HCT116 (cell line): ENCODE measurements at regions not wholly inside any gene's neighbourhood (a gene's known extent, or its start where the extent isn't known, plus 50 kb on each side); places are given as distances from the start of the nearest gene placed in this dataset.

ENCODE experiments used
- ATAC-seq: fragments of 200-7000 bp; cut with Tn5 transposase; 2 replicates; pipeline ENCODE4 v1.9.1; 2020; ENCODE audit warnings: mild to moderate bottlenecking, moderate library complexity
- BruUV-seq: library from RNA; stranded (reverse); fragments of 400-500 nt; replicated peaks from 2 replicates; lab custom pipeline; 2021; lab: Mats Ljungman, UMichigan
- CTCF ChIA-PET: fragments of 300-600 bp; sonication (Branson Sonifier 250); formaldehyde crosslinking; loops from one replicate; lab custom pipeline; 2021; ENCODE audit warnings: antibody characterized with exemption; lab: Charles Lee
- POLR2A ChIA-PET: fragments of 300-600, 350-600 bp; sonication (Branson Sonifier 250); formaldehyde crosslinking; loops from one replicate; lab custom pipeline; 2021; ENCODE audit warnings: antibody characterized with exemption; lab: Charles Lee
- RAD21 ChIA-PET, 2 experiments: fragments of 300-600 bp; sonication (Branson Sonifier 250); formaldehyde crosslinking; loops; one replicate each; lab custom pipeline; 2023; ENCODE audit warnings: low total read pairs in 2 of 2; ENCODE audit not compliant: uncharacterized antibody in 2 of 2, unreplicated experiment in 2 of 2, low non-redundant PET in 1 of 2; lab: Charles Lee
- DNase-seq: peaks from one replicate; pipeline ENCODE4 v3.0.0-alpha.2; 2010; ENCODE audit warnings: low read depth, low spot score
- H2AFZ ChIP-seq: fragments of 200-600 bp; shearing (Covaris generic), sonication (generic); 2 replicates; pipeline ENCODE4 v1.6.1; 2017; ENCODE audit warnings: low read depth, mixed run types, mixed read lengths, antibody characterized with exemption, low read length; ENCODE audit not compliant: poor library complexity, severe bottlenecking
- H3K27ac ChIP-seq: 2 replicates; pipeline ENCODE4 v1.5.1; 2012; ENCODE audit warnings: low read depth, low read length
- H3K27me3 ChIP-seq: fragments of 200-600 bp; sonication (generic); 2 replicates; pipeline ENCODE4 v1.6.1; 2016; ENCODE audit warnings: mixed run types, low read length, mixed read lengths; ENCODE audit not compliant: insufficient read depth
- H3K36me3 ChIP-seq, 2 experiments: fragments of 200-500 bp in 1 of 2; fragments of 200-600 bp in 1 of 2; sonication (Bioruptor generic) in 1 of 2; sonication (generic) in 1 of 2; 2 replicates each; pipeline versions ENCODE4 v1.5.1 to v1.6.1; 2014 to 2016; ENCODE audit warnings: low read length in 2 of 2, inconsistent platforms in 1 of 2, mixed read lengths in 1 of 2, mixed run types in 1 of 2; ENCODE audit not compliant: insufficient read depth in 2 of 2, control insufficient read depth in 1 of 2
- H3K4me1 ChIP-seq, 2 experiments: fragments of 200-600 bp in 1 of 2; sonication (generic) in 1 of 2; 2 replicates each; pipeline versions ENCODE4 v1.5.1 to v1.6.1; 2012 to 2017; ENCODE audit warnings: low read length in 2 of 2, inconsistent platforms in 1 of 2, mild to moderate bottlenecking in 1 of 2, mixed read lengths in 1 of 2, mixed run types in 1 of 2, moderate library complexity in 1 of 2; ENCODE audit not compliant: insufficient read depth in 2 of 2, control insufficient read depth in 1 of 2
- H3K4me2 ChIP-seq: fragments of 200-600 bp; sonication (generic); 2 replicates; pipeline ENCODE4 v1.6.1; 2017; ENCODE audit warnings: mixed run types, low read length, mixed read lengths
- H3K4me3 ChIP-seq, 2 experiments: fragments of 200-600 bp in 1 of 2; sonication (generic) in 1 of 2; replicated peaks in 1 of 2; 2 replicates each; pipeline ENCODE4 v1.5.1; 2011 to 2016; ENCODE audit warnings: low read length in 2 of 2, control low read depth in 1 of 2, low read depth in 1 of 2, mild to moderate bottlenecking in 1 of 2, mixed read lengths in 1 of 2, mixed run types in 1 of 2
- H3K79me2 ChIP-seq: fragments of 200-600 bp; sonication (generic); 2 replicates; pipeline ENCODE4 v1.6.1; 2017; ENCODE audit warnings: mild to moderate bottlenecking, mixed run types, low read length, moderate library complexity, mixed read lengths; ENCODE audit not compliant: insufficient read depth
- H3K9ac ChIP-seq: fragments of 200-600 bp; sonication (generic); 2 replicates; pipeline ENCODE4 v1.6.1; 2016; ENCODE audit warnings: low read length, mixed read lengths
- H3K9me2 ChIP-seq: fragments of 200-600 bp; sonication (generic), shearing (Covaris generic); 2 replicates; pipeline ENCODE4 v1.6.1; 2017; ENCODE audit warnings: mixed run types, mild to moderate bottlenecking, moderate library complexity; ENCODE audit not compliant: insufficient read depth
- H3K9me3 ChIP-seq, 2 experiments: fragments of 200-500 bp in 1 of 2; fragments of 200-600 bp in 1 of 2; sonication (Bioruptor generic) in 1 of 2; sonication (generic) in 1 of 2; 2 replicates each; pipeline ENCODE4 v1.6.1; 2014 to 2017; ENCODE audit warnings: low read length in 2 of 2, mixed read lengths in 2 of 2, inconsistent platforms in 1 of 2, low read depth in 1 of 2, mild to moderate bottlenecking in 1 of 2, mixed run types in 1 of 2, moderate library complexity in 1 of 2; ENCODE audit not compliant: control insufficient read depth in 1 of 2, insufficient read depth in 1 of 2
- H4K20me1 ChIP-seq: fragments of 200-600 bp; sonication (generic), shearing (Covaris generic); 2 replicates; pipeline ENCODE4 v1.6.1; 2017; ENCODE audit warnings: mixed run types, mild to moderate bottlenecking, moderate library complexity; ENCODE audit not compliant: insufficient read depth
- CEBPB ChIP-seq: IDR thresholded peaks from 2 replicates; pipeline ENCODE4 v1.6.1; 2012; ENCODE audit warnings: low read depth
- EGR1 ChIP-seq: IDR thresholded peaks from 2 replicates; pipeline ENCODE4 v1.6.1; 2012; ENCODE audit warnings: low read depth
- ELF1 ChIP-seq: IDR thresholded peaks from 2 replicates; pipeline ENCODE4 v1.6.1; 2012; ENCODE audit warnings: low read depth, borderline replicate concordance
- EZH2phosphoT487 ChIP-seq: fragments of 200-600 bp; IDR thresholded peaks from 2 replicates; pipeline ENCODE4 v1.6.1; 2018; ENCODE audit warnings: antibody characterized with exemption, borderline replicate concordance
- FOSL1 ChIP-seq: IDR thresholded peaks from 2 replicates; pipeline ENCODE4 v1.6.1; 2012; ENCODE audit warnings: low read depth
- JUND ChIP-seq: IDR thresholded peaks from 2 replicates; pipeline ENCODE4 v1.6.1; 2012
- POLR2A ChIP-seq: IDR thresholded peaks from 2 replicates; pipeline ENCODE4 v1.7.0; 2011; ENCODE audit warnings: borderline replicate concordance; ENCODE audit not compliant: insufficient read depth, insufficient read length; ENCODE audit errors: extremely low read depth
- POLR2AphosphoS5 ChIP-seq: IDR thresholded peaks from 2 replicates; pipeline ENCODE4 v1.6.1; 2011; ENCODE audit warnings: mild to moderate bottlenecking, low read depth, low read length, moderate library complexity
- SP1 ChIP-seq: IDR thresholded peaks from 2 replicates; pipeline ENCODE4 v1.6.1; 2012; ENCODE audit warnings: low read depth
- TCF7L2 ChIP-seq: IDR thresholded peaks from 2 replicates; pipeline ENCODE4 v1.7.0; 2011; ENCODE audit warnings: borderline replicate concordance, inconsistent platforms; ENCODE audit not compliant: insufficient read depth, insufficient read length; ENCODE audit errors: extremely low read depth
- ZFX ChIP-seq: fragments of 450-650 bp; IDR thresholded peaks from 2 replicates; pipeline ENCODE4 v1.6.1; 2017
- intact Hi-C: fragments of 100-400 bp; cut with micrococcal nuclease; formaldehyde crosslinking; loops from 2 replicates; pipeline ENCODE4 v1.10.0; 2022
- TF ChIP-seq, protein P1 (sequence below), 3 experiments: fragments of 200-600 bp in 1 of 3; sonication (generic) in 1 of 3; IDR thresholded peaks in 2 of 3; conservative IDR thresholded peaks in 1 of 3; 2 replicates each; pipeline ENCODE4 v1.5.1; 2012 to 2017; ENCODE audit warnings: low read depth in 2 of 3, low read length in 2 of 3, antibody characterized with exemption in 1 of 3, borderline replicate concordance in 1 of 3, control low read depth in 1 of 3, mild to moderate bottlenecking in 1 of 3, mixed read lengths in 1 of 3, mixed run types in 1 of 3, moderate library complexity in 1 of 3; ENCODE audit not compliant: insufficient read depth in 1 of 3
- TF ChIP-seq, protein P2 (sequence below): IDR thresholded peaks from 2 replicates; pipeline ENCODE4 v1.6.1; 2012; ENCODE audit warnings: low read depth

DNA sequence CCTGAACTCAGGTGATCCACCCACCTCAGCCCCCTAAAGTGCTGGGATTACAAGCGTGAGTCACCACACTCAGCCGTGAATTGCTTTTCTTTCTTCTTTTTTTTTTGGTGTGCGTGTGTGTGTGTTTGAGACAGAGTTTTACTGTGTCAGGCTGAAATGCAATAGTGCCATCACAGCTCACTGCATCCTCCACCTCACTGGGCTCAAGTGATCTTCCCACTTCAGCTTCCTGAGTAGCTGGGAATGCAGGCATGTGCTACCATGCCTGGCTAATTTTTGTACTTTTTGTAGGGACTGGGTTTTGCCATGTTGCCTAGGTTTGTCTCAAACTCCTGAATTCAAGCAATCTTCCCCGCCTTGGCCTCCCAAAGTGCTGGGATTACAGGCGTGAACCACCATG, 113.7 kb upstream of the HAPLN1 start:
- no peak for TF ChIP-seq ZFX
- TF ChIP-seq SP1: no peak
- no peak for TF ChIP-seq POLR2A
- TF ChIP-seq JUND: no peak
- TF ChIP-seq, protein P1, sequence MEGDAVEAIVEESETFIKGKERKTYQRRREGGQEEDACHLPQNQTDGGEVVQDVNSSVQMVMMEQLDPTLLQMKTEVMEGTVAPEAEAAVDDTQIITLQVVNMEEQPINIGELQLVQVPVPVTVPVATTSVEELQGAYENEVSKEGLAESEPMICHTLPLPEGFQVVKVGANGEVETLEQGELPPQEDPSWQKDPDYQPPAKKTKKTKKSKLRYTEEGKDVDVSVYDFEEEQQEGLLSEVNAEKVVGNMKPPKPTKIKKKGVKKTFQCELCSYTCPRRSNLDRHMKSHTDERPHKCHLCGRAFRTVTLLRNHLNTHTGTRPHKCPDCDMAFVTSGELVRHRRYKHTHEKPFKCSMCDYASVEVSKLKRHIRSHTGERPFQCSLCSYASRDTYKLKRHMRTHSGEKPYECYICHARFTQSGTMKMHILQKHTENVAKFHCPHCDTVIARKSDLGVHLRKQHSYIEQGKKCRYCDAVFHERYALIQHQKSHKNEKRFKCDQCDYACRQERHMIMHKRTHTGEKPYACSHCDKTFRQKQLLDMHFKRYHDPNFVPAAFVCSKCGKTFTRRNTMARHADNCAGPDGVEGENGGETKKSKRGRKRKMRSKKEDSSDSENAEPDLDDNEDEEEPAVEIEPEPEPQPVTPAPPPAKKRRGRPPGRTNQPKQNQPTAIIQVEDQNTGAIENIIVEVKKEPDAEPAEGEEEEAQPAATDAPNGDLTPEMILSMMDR (IDR thresholded peaks at IDR 0.05 in 2 of 3, conservative IDR thresholded peaks at IDR 0.05 in 1 of 3; ENCODE audit: borderline replicate concordance in 1 of 3, insufficient read depth in 1 of 3, low read depth in 2 of 3, low read length in 2 of 3): no peak
- no peak for TF ChIP-seq CEBPB
- no peak for TF ChIP-seq ELF1
- no peak for TF ChIP-seq EGR1
- TF ChIP-seq, protein P2, sequence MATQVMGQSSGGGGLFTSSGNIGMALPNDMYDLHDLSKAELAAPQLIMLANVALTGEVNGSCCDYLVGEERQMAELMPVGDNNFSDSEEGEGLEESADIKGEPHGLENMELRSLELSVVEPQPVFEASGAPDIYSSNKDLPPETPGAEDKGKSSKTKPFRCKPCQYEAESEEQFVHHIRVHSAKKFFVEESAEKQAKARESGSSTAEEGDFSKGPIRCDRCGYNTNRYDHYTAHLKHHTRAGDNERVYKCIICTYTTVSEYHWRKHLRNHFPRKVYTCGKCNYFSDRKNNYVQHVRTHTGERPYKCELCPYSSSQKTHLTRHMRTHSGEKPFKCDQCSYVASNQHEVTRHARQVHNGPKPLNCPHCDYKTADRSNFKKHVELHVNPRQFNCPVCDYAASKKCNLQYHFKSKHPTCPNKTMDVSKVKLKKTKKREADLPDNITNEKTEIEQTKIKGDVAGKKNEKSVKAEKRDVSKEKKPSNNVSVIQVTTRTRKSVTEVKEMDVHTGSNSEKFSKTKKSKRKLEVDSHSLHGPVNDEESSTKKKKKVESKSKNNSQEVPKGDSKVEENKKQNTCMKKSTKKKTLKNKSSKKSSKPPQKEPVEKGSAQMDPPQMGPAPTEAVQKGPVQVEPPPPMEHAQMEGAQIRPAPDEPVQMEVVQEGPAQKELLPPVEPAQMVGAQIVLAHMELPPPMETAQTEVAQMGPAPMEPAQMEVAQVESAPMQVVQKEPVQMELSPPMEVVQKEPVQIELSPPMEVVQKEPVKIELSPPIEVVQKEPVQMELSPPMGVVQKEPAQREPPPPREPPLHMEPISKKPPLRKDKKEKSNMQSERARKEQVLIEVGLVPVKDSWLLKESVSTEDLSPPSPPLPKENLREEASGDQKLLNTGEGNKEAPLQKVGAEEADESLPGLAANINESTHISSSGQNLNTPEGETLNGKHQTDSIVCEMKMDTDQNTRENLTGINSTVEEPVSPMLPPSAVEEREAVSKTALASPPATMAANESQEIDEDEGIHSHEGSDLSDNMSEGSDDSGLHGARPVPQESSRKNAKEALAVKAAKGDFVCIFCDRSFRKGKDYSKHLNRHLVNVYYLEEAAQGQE: no peak
- no peak for TF ChIP-seq POLR2AphosphoS5
- TF ChIP-seq TCF7L2: no peak
- no peak for TF ChIP-seq FOSL1
- no peak for TF ChIP-seq EZH2phosphoT487
- H4K20me1 ChIP-seq: no peaks in the 10 kb centered on the region
- ChIA-PET RAD21 (no interaction called here), POLR2A (no interaction called here), CTCF (no interaction called here)
- no peak overlapping the region for H3K27ac ChIP-seq
- H3K4me1 ChIP-seq: no peaks in the 10 kb centered on the region
- ATAC-seq (no peak), DNase-seq (no peak)
- BruUV-seq: no TSS peak
- H3K79me2 ChIP-seq: no peaks in the 10 kb centered on the region
- no peaks in the 10 kb centered on the region for H3K36me3 ChIP-seq
- no peaks in the 10 kb centered on the region for H3K9me2 ChIP-seq
- no peak overlapping the region for H3K9ac ChIP-seq
- H2AFZ ChIP-seq: no peak overlapping the region
- intact Hi-C loops: no loop called here
- H3K4me3 ChIP-seq: no peak overlapping the region
- H3K27me3 ChIP-seq: no peaks in the 10 kb centered on the region
- no peaks in the 10 kb centered on the region for H3K9me3 ChIP-seq
- H3K4me2 ChIP-seq: no peak overlapping the region
